HepG2 (cell line): ENCODE measurements at regions not wholly inside any gene's neighbourhood (a gene's known extent, or its start where the extent isn't known, plus 50 kb on each side); places are given as distances from the start of the nearest gene placed in this dataset.

ENCODE experiments used
- ATAC-seq: fragments of 200-7000 bp; cut with Tn5 transposase; 3 replicates; pipeline ENCODE4 v1.9.1; 2020; ENCODE audit warnings: mild to moderate bottlenecking, moderate library complexity
- BruUV-seq: library from RNA; stranded (reverse); fragments of 400-500 nt; replicated peaks from 2 replicates; lab custom pipeline; 2021; lab: Mats Ljungman, UMichigan
- CTCF ChIA-PET: fragments of 300-600 bp; formaldehyde crosslinking; extraction: SDS; loops from one replicate; lab custom pipeline; 2021; ENCODE audit warnings: low total read pairs, inconsistent platforms, low intra/inter-chr PET ratio; lab: Yijun Ruan, JAX
- POLR2A ChIA-PET: fragments of 350-600 bp; sonication (Branson Sonifier 250); formaldehyde crosslinking; loops from one replicate; lab custom pipeline; 2020; ENCODE audit warnings: antibody characterized with exemption, inconsistent platforms; lab: Yijun Ruan, JAX
- DNase-seq: peaks from one replicate; pipeline ENCODE4 v3.0.0-alpha.2; 2015; ENCODE audit warnings: low spot score
- FAIRE-seq: peaks from 3 replicates; lab custom pipeline; 2011; peaks lifted over from hg19 to GRCh38; lab: Jason Lieb, UNC
- H2AFZ ChIP-seq: one replicate; pipeline ENCODE4 v1.6.1; 2011; ENCODE audit warnings: low read length, inconsistent platforms
- H3K27ac ChIP-seq: fragments of 300-600 bp; 3 replicates; pipeline ENCODE4 v1.8.0; 2011; ENCODE audit warnings: mixed run types, mild to moderate bottlenecking, mixed read lengths, low read length, inconsistent platforms; ENCODE audit not compliant: insufficient read depth; ENCODE audit errors: extremely low read length
- H3K27me3 ChIP-seq, 2 experiments: fragments of 200-600 bp in 1 of 2; 2 replicates in 1 of 2; 3 replicates in 1 of 2; pipeline versions ENCODE4 v1.6.0 to v1.8.0; 2011; ENCODE audit warnings: low read length in 2 of 2, mild to moderate bottlenecking in 2 of 2, moderate library complexity in 2 of 2, inconsistent platforms in 1 of 2; ENCODE audit not compliant: insufficient read depth in 2 of 2, control insufficient read depth in 1 of 2
- H3K36me3 ChIP-seq, 2 experiments: fragments of 200-600 bp in 1 of 2; replicated peaks in 1 of 2; 2 replicates in 1 of 2; 3 replicates in 1 of 2; pipeline versions ENCODE4 v1.5.1 to v1.8.0; 2011; ENCODE audit warnings: low read length in 2 of 2, inconsistent platforms in 1 of 2; ENCODE audit not compliant: insufficient read depth in 2 of 2, control insufficient read depth in 1 of 2
- H3K4me1 ChIP-seq: 2 replicates; pipeline ENCODE4 v1.5.1; 2012; ENCODE audit warnings: low read length, inconsistent platforms; ENCODE audit not compliant: insufficient read depth
- H3K4me2 ChIP-seq: 2 replicates; pipeline ENCODE4 v1.6.0; 2011; ENCODE audit warnings: low read depth, low read length, inconsistent platforms
- H3K4me3 ChIP-seq, 3 experiments: fragments of 200-600 bp in 1 of 3; sonication (generic), shearing (Covaris generic) in 1 of 3; replicated peaks in 1 of 3; 2 replicates each; pipeline ENCODE4 v1.5.1; 2011 to 2016; ENCODE audit warnings: low read length in 3 of 3, inconsistent platforms in 2 of 3, low read depth in 2 of 3, mild to moderate bottlenecking in 2 of 3, control low read depth in 1 of 3, mixed read lengths in 1 of 3; ENCODE audit not compliant: insufficient read depth in 1 of 3
- H3K79me2 ChIP-seq: one replicate; pipeline ENCODE4 v1.6.1; 2011; ENCODE audit warnings: low read length, inconsistent platforms; ENCODE audit not compliant: insufficient read depth
- H3K9ac ChIP-seq: 2 replicates; pipeline ENCODE4 v1.6.0; 2011; ENCODE audit warnings: mild to moderate bottlenecking, low read depth, low read length, inconsistent platforms; ENCODE audit not compliant: insufficient read depth
- H3K9me3 ChIP-seq: 2 replicates; pipeline ENCODE4 v1.5.1; 2012; ENCODE audit warnings: mild to moderate bottlenecking, low read length
- H4K20me1 ChIP-seq: 2 replicates; pipeline ENCODE4 v1.6.0; 2011; ENCODE audit warnings: inconsistent platforms, mild to moderate bottlenecking, low read length, moderate library complexity; ENCODE audit not compliant: insufficient read depth
- CCDC6 ChIP-seq: sonication (generic); formaldehyde crosslinking; IDR thresholded peaks from 2 replicates; pipeline ENCODE4 v1.8.1; 2022; ENCODE audit warnings: mild to moderate bottlenecking, missing genetic modification reagents, moderate library complexity
- ELF4 ChIP-seq: sonication (generic); formaldehyde crosslinking; IDR thresholded peaks from 2 replicates; pipeline ENCODE4 v1.5.0; 2020; ENCODE audit warnings: missing genetic modification reagents, mild to moderate bottlenecking, moderate library complexity, borderline replicate concordance
- GABPA ChIP-seq, 2 experiments: IDR thresholded peaks; 2 replicates each; pipeline ENCODE4 v1.6.1; 2011 to 2016; ENCODE audit warnings: low read depth in 2 of 2, low read length in 1 of 2, missing biosample characterization in 1 of 2, missing genetic modification characterization in 1 of 2
- HES4 ChIP-seq: sonication (generic); formaldehyde crosslinking; IDR thresholded peaks from 2 replicates; pipeline ENCODE4 v1.9.0; 2021; ENCODE audit warnings: mild to moderate bottlenecking, missing genetic modification reagents, borderline replicate concordance
- JUNB ChIP-seq: sonication (generic); formaldehyde crosslinking; IDR thresholded peaks from 2 replicates; pipeline ENCODE4 v1.8.0; 2022; ENCODE audit warnings: missing genetic modification reagents, mild to moderate bottlenecking, borderline replicate concordance
- KAT8 ChIP-seq: IDR thresholded peaks from 2 replicates; pipeline ENCODE4 v1.6.1; 2016; ENCODE audit warnings: missing genetic modification reagents, missing compliant biosample characterization
- MIER2 ChIP-seq: IDR thresholded peaks from 2 replicates; pipeline ENCODE4 v1.6.1; 2016; ENCODE audit warnings: missing biosample characterization, missing genetic modification reagents
- RFXAP ChIP-seq: sonication (generic); formaldehyde crosslinking; IDR thresholded peaks from 2 replicates; pipeline ENCODE4 v1.4.0; 2020; ENCODE audit warnings: missing genetic modification reagents, borderline replicate concordance
- XBP1 ChIP-seq: sonication (generic); formaldehyde crosslinking; IDR thresholded peaks from 2 replicates; pipeline ENCODE4 v1.5.0; 2020; ENCODE audit warnings: missing genetic modification reagents
- ZEB1 ChIP-seq: IDR thresholded peaks from 2 replicates; pipeline ENCODE4 v1.6.1; 2012; ENCODE audit warnings: mild to moderate bottlenecking, low read depth, inconsistent platforms; ENCODE audit not compliant: insufficient replicate concordance
- ZKSCAN5 ChIP-seq: sonication (generic); formaldehyde crosslinking; IDR thresholded peaks from 2 replicates; pipeline ENCODE4 v1.5.1; 2020; ENCODE audit warnings: mild to moderate bottlenecking, missing genetic modification reagents
- ZNF124 ChIP-seq: sonication (generic); formaldehyde crosslinking; IDR thresholded peaks from 2 replicates; pipeline ENCODE4 v1.4.0; 2020; ENCODE audit warnings: missing genetic modification reagents
- ZNF629 ChIP-seq: sonication (generic); formaldehyde crosslinking; conservative IDR thresholded peaks from 2 replicates; pipeline ENCODE4 v1.5.0; 2020; ENCODE audit warnings: missing genetic modification reagents
- ZNF749 ChIP-seq: sonication (generic); formaldehyde crosslinking; IDR thresholded peaks from 2 replicates; pipeline ENCODE4 v1.8.0; 2022; ENCODE audit warnings: mild to moderate bottlenecking, missing genetic modification reagents, moderate library complexity, borderline replicate concordance
- ZNF777 ChIP-seq: sonication (generic); formaldehyde crosslinking; IDR thresholded peaks from 2 replicates; pipeline ENCODE4 v1.4.0; 2020; ENCODE audit warnings: missing genetic modification reagents
- WGBS: methylation state at CpG from one replicate; pipeline ENCODE4 v1.1.6; 2017; ENCODE audit warnings: low lambda C conversion rate; 5-methylcytosine and 5-hydroxymethylcytosine counted together
- in situ Hi-C: cut with HindIII; loops from 2 replicates; pipeline ENCODE4 v1.10.0; 2017; ENCODE audit warnings: low pct_unique_long_range_greater_than_20kb; ENCODE audit not compliant: extremely low pct_ligation_motif_present
- intact Hi-C: fragments of 100-400 bp; cut with micrococcal nuclease; formaldehyde crosslinking; loops from one replicate; pipeline ENCODE4 v1.10.0; 2022; ENCODE audit not compliant: unreplicated experiment
- TF ChIP-seq, protein P1 (sequence below): sonication (generic); formaldehyde crosslinking; IDR thresholded peaks from 2 replicates; pipeline ENCODE4 v1.5.0; 2020; ENCODE audit warnings: missing genetic modification reagents
- TF ChIP-seq, protein P2 (sequence below): sonication (generic); formaldehyde crosslinking; IDR thresholded peaks from 2 replicates; pipeline ENCODE4 v1.5.0; 2020; ENCODE audit warnings: mild to moderate bottlenecking, missing genetic modification reagents
- TF ChIP-seq, protein P3 (sequence below): sonication (generic); formaldehyde crosslinking; IDR thresholded peaks from 2 replicates; pipeline ENCODE4 v1.8.0; 2022; ENCODE audit warnings: missing genetic modification reagents, mild to moderate bottlenecking, borderline replicate concordance
- TF ChIP-seq, protein P4 (sequence below): sonication (generic); formaldehyde crosslinking; IDR thresholded peaks from 2 replicates; pipeline ENCODE4 v1.8.0; 2023; ENCODE audit warnings: mild to moderate bottlenecking, missing genetic modification reagents

DNA sequence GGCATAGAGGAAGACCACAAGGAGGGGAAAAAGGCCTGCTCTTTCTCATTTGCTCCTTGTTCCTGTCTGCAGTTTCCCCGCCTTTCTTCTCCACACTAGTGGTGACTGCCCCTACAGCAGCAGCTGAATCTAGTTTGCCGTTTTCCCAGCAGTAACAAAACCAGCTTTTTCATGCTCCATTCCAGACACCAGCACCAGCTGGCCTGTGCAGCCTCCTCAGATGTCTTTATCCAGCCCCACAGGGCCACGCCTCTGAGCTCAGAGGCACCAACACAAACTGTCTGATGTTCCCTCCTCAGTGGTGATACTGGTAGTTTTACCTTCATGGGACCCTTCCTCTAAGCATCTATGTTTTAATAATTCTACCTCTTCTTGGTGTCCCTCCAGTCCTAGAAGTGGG lies 70.4 kb upstream of the SLC24A3 start (continued):
- TF ChIP-seq, protein P1, sequence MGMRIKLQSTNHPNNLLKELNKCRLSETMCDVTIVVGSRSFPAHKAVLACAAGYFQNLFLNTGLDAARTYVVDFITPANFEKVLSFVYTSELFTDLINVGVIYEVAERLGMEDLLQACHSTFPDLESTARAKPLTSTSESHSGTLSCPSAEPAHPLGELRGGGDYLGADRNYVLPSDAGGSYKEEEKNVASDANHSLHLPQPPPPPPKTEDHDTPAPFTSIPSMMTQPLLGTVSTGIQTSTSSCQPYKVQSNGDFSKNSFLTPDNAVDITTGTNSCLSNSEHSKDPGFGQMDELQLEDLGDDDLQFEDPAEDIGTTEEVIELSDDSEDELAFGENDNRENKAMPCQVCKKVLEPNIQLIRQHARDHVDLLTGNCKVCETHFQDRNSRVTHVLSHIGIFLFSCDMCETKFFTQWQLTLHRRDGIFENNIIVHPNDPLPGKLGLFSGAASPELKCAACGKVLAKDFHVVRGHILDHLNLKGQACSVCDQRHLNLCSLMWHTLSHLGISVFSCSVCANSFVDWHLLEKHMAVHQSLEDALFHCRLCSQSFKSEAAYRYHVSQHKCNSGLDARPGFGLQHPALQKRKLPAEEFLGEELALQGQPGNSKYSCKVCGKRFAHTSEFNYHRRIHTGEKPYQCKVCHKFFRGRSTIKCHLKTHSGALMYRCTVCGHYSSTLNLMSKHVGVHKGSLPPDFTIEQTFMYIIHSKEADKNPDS (CRISPR knock-in tag), result no peak
- TF ChIP-seq MIER2 (CRISPR knock-in tag) (no peak), CCDC6 (CRISPR knock-in tag) (no peak), HES4 (CRISPR knock-in tag) (no peak), KAT8 (CRISPR knock-in tag) (no peak)

DNA sequence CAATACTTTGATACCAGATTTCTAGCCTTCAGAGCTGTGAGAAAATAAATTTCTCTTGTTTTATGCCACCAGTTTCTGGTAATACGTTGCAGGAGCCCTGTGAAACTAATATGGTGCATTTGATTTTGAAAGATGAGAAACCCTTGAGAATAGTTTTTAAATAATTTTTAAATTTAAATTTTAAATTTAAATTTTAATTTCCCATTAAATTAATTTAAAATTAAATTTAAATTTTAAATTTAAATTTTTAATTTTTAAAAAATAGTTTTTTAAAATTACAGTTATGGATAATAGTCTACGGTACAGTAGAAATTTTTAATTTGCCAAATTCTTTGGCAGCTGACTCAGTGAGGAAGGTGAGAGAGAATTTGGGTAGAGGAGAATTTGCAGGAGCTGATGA lies 68.6 kb upstream of the SLC24A3 start:
- H3K79me2 ChIP-seq, result no peaks in the 10 kb centered on the region
- H2AFZ ChIP-seq, result no peak overlapping the region
- H3K27me3 ChIP-seq, result no peaks in the 10 kb centered on the region
- intact Hi-C loops, result no loop called here
- H3K4me3 ChIP-seq, result no peak overlapping the region
- ChIA-PET CTCF (no interaction called here), POLR2A (no interaction called here)
- in situ Hi-C loops, result no loop called here
- no peak overlapping the region for H3K27ac ChIP-seq
- FAIRE-seq, result no peak
- DNase-seq, result no peak
- 2% methylated on average over 2 of the region's 2 CpGs for WGBS
- ATAC-seq, result no peak
- H4K20me1 ChIP-seq, result no peaks in the 10 kb centered on the region
- no TSS peak for BruUV-seq
- H3K9ac ChIP-seq, result no peak overlapping the region
- H3K4me2 ChIP-seq, result no peak overlapping the region
- no peaks in the 10 kb centered on the region for H3K4me1 ChIP-seq
- peaks cover 18% of the 10 kb centered on the region for H3K9me3 ChIP-seq
- no peaks in the 10 kb centered on the region for H3K36me3 ChIP-seq
- TF ChIP-seq, protein P2, sequence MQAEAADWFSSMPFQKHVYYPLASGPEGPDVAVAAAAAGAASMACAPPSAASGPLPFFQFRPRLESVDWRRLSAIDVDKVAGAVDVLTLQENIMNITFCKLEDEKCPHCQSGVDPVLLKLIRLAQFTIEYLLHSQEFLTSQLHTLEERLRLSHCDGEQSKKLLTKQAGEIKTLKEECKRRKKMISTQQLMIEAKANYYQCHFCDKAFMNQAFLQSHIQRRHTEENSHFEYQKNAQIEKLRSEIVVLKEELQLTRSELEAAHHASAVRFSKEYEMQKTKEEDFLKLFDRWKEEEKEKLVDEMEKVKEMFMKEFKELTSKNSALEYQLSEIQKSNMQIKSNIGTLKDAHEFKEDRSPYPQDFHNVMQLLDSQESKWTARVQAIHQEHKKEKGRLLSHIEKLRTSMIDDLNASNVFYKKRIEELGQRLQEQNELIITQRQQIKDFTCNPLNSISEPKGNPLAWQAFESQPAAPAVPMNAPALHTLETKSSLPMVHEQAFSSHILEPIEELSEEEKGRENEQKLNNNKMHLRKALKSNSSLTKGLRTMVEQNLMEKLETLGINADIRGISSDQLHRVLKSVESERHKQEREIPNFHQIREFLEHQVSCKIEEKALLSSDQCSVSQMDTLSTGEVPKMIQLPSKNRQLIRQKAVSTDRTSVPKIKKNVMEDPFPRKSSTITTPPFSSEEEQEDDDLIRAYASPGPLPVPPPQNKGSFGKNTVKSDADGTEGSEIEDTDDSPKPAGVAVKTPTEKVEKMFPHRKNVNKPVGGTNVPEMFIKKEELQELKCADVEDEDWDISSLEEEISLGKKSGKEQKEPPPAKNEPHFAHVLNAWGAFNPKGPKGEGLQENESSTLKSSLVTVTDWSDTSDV, result no peak
- no peak for TF ChIP-seq ZNF749 (CRISPR knock-in tag)
- TF ChIP-seq GABPA (IDR thresholded peaks at IDR 0.05; ENCODE audit: low read depth, low read length), result no peak
- TF ChIP-seq GABPA (CRISPR knock-in tag; IDR thresholded peaks at IDR 0.05; ENCODE audit: low read depth), result no peak
- no peak for TF ChIP-seq ZEB1
- TF ChIP-seq JUNB, result no peak
- no peak for TF ChIP-seq ZKSCAN5
- TF ChIP-seq ELF4 (CRISPR knock-in tag), result no peak
- no peak for TF ChIP-seq ZNF629
- TF ChIP-seq, protein P3, sequence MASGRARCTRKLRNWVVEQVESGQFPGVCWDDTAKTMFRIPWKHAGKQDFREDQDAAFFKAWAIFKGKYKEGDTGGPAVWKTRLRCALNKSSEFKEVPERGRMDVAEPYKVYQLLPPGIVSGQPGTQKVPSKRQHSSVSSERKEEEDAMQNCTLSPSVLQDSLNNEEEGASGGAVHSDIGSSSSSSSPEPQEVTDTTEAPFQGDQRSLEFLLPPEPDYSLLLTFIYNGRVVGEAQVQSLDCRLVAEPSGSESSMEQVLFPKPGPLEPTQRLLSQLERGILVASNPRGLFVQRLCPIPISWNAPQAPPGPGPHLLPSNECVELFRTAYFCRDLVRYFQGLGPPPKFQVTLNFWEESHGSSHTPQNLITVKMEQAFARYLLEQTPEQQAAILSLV (CRISPR knock-in tag), result no peak
- no peak for TF ChIP-seq ZNF124 (CRISPR knock-in tag)
- no peak for TF ChIP-seq XBP1 (CRISPR knock-in tag)
- TF ChIP-seq, protein P4, sequence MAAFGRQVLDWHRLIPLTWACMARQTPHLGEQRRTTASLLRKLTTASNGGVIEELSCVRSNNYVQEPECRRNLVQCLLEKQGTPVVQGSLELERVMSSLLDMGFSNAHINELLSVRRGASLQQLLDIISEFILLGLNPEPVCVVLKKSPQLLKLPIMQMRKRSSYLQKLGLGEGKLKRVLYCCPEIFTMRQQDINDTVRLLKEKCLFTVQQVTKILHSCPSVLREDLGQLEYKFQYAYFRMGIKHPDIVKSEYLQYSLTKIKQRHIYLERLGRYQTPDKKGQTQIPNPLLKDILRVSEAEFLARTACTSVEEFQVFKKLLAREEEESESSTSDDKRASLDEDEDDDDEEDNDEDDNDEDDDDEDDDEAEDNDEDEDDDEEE (CRISPR knock-in tag), result no peak
- no peak for TF ChIP-seq RFXAP (CRISPR knock-in tag)
- no peak for TF ChIP-seq ZNF777 (CRISPR knock-in tag)
